Activated naive CD4-positive, alpha-beta T cell treated with anti-CD3 and anti-CD28 coated beads, Interleukin-2, amount 10 ng/mL, durations not matched to agents 7 days and 5 days (primary cell): ENCODE measurements at regions not wholly inside any gene's neighbourhood (a gene's known extent, or its start where the extent isn't known, plus 50 kb on each side); places are given as distances from the start of the nearest gene placed in this dataset.
"Not testable (repeated sequence)": the region's sequence is repeated elsewhere in the genome, so short reads cannot be mapped to it uniquely, and the experiment has no call there.

Experiments
- CTCF ChIA-PET: fragments of 350-600 bp; sonication (Branson Sonifier 250); formaldehyde crosslinking; loops from one replicate; lab custom pipeline; 2021; ENCODE audit warnings: antibody characterized with exemption; lab: Charles Lee
- DNase-seq: peaks from one replicate; pipeline ENCODE4 v3.0.0-alpha.2; 2020
- H3K27ac Mint-ChIP-seq: one replicate; pipeline ENCODE4 v1.8.0; 2021; ENCODE audit warnings: mild to moderate bottlenecking, moderate library complexity, mixed read lengths
- H3K27me3 Mint-ChIP-seq: one replicate; pipeline ENCODE4 v1.8.0; 2021; ENCODE audit warnings: mild to moderate bottlenecking, mixed read lengths
- H3K36me3 Mint-ChIP-seq: one replicate; pipeline ENCODE4 v1.8.0; 2021; ENCODE audit warnings: mixed read lengths
- H3K4me1 Mint-ChIP-seq: one replicate; pipeline ENCODE4 v1.8.0; 2021; ENCODE audit warnings: mixed read lengths
- H3K4me3 Mint-ChIP-seq: one replicate; pipeline ENCODE4 v1.8.0; 2021; ENCODE audit warnings: mild to moderate bottlenecking, moderate library complexity, mixed read lengths
- H3K9me3 Mint-ChIP-seq: one replicate; pipeline ENCODE4 v1.8.0; 2021; ENCODE audit warnings: mixed read lengths

DNA sequence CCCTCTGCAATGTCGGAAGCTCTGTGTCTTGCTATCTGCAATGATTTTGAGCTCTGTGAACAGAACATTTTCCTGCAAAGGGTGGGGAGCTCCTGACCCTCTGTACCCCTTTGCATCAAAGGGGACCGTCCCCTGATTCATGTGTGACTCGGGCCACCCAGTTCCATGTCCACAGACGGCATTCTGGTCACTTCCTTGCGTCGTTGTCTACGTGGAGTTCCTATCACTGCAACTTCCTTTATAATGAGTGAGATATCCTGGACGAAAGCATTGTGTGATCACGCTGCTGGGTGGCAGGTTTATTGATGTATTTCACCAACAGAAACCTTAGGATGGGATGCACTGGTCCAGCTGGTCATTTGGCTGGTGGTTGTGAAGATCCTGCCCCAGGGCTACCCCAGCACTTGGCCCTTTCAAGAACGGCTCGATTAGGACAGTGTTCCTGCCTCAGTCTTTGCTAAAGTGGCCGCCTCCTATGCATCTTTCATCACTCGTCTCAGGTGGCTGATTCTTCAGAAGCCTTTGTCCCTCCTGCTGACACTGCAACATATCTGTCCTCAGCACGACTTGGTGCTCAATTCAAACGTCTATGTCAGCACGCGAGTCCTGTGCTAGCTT, 202.7 kb downstream of the ACKR3 start:
- no peaks in the 10 kb centered on the region for H3K4me1 Mint-ChIP-seq
- CTCF ChIA-PET = no interaction called here
- no peaks in the 10 kb centered on the region for H3K36me3 Mint-ChIP-seq
- H3K4me3 Mint-ChIP-seq = no peak overlapping the region
- no peak for DNase-seq
- H3K9me3 Mint-ChIP-seq = no peaks in the 10 kb centered on the region
- no peak overlapping the region for H3K27ac Mint-ChIP-seq
- peaks cover 7% of the 10 kb centered on the region for H3K27me3 Mint-ChIP-seq

DNA sequence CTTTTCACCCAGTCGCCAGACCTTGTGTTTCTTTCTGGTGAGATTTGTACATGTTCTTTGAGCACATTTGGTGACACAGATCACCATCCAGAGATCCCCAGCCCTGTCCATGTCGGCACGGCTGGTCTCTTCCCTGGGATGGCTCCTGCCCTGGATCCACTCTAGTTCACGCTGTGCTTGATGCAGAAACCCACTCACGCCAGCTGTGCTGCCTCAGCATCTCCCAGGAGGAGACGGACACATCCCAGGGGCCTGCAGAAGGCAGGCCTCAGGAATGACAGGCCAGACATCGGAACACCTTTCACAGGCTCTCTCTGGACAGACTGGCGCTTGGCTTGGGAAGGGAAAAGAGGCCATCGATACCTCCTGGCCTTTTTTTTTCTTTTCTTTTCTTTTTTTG, 203.6 kb downstream of the ACKR3 start:
- CTCF ChIA-PET = no interaction called here
- Mint-ChIP-seq H3K4me3 (no peak overlapping the region), H3K36me3 (no peaks in the 10 kb centered on the region), H3K27me3 (peaks cover 7% of the 10 kb centered on the region), H3K4me1 (no peaks in the 10 kb centered on the region), H3K9me3 (no peaks in the 10 kb centered on the region), H3K27ac (no peak overlapping the region)
- no peak for DNase-seq

DNA sequence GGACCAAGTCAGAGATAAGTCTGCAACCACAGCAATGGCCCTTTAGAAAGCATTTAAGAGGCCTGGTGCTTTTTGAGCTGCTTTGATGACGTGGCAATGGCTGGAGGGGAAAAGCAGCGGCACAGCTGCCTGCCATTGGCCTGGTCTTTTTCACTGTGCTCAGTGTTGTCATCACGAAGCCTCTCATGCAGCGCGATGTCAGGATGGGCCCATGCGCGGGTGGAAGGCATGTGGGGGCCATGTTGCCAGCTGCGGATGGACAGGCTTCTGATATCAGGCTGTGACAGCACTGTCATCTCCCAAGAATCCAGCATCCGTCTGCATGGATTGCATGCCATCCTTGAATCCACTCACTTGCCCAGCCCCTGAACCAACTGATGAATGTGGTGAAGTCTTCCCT, 204.5 kb downstream of the ACKR3 start:
- Mint-ChIP-seq H3K9me3 (no peaks in the 10 kb centered on the region), H3K27me3 (peaks cover 7% of the 10 kb centered on the region), H3K4me1 (no peaks in the 10 kb centered on the region), H3K36me3 (no peaks in the 10 kb centered on the region), H3K27ac (no peak overlapping the region), H3K4me3 (no peak overlapping the region)
- CTCF ChIA-PET = no interaction called here
- DNase-seq = no peak

DNA sequence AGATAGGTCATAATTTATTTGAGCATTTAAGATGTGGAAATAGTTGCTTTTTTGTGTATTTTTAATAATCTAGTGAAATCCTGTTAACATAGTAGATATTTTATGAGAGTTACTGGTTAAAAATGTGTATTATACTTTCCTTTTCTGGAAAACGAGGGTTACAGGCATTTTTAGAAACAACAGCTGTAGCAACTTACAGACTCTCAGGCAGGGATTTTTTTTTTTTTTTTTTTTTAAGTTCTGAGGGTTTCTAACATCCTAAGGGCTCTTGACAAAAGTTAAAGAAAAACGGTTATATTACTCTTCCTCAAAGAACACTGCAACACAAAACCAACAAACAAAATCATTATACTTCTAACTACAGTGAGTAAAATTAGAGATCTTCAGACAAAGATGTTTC, 205.9 kb downstream of the ACKR3 start:
- Mint-ChIP-seq H3K36me3 (no peaks in the 10 kb centered on the region), H3K9me3 (no peaks in the 10 kb centered on the region), H3K4me3 (no peak overlapping the region), H3K27ac (no peak overlapping the region), H3K4me1 (no peaks in the 10 kb centered on the region), H3K27me3 (peaks cover 10% of the 10 kb centered on the region)
- no peak for DNase-seq
- CTCF ChIA-PET = no interaction called here

DNA sequence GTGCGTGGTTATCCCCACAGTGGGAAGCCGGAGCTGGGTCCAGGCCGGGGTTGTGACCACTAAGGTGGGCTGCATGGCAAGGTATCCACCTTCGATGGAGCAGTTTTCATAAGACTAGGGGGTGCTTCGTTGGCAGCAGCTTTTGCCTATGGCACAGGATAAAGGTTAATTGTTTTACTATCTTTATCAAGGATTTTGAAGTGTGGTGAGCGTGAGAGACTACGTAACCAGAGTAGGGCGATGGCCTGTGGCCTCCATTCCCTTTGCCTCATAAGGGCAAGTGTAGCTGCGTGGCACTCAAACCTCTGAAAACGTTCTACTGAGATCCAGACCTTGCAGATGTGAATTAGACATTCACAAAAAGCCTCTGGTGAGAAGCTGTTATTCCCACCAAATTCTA, 206.6 kb downstream of the ACKR3 start:
- peaks cover 10% of the 10 kb centered on the region for H3K27me3 Mint-ChIP-seq

DNA sequence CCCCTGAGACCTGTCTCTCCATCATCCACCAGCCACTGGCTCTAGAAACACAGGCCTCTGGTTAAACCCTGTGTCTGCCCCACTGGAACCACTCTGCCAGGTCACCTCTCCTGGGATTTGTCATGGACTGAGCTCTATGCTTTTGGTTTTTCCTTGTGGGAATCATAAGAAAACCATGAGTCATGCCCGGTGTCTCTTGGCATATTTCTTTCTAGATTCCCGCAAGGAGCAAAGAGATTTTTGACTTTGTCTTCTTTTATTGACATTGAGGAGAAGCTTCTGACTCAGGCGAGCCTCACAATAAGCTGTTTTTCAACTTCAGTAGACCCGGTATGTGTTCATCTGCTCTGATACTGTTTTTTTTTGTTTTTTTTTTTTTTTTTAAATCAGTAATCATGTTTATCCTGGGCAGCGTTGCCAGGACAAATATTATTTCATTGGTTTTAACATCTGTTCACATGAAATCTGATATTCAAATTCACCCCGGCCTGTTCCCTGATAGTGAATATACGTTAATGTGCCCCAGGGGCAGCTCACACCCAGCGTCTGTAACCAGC, 207.1 kb downstream of the ACKR3 start:
- Mint-ChIP-seq H3K9me3 (no peaks in the 10 kb centered on the region), H3K27me3 (peaks cover 11% of the 10 kb centered on the region), H3K27ac (no peak overlapping the region), H3K4me1 (no peaks in the 10 kb centered on the region), H3K36me3 (no peaks in the 10 kb centered on the region), H3K4me3 (no peak overlapping the region)
- DNase-seq = no peak
- CTCF ChIA-PET = no interaction called here

More for the DNA sequence above, 206.6 kb downstream of the ACKR3 start:
- no peak for DNase-seq
- CTCF ChIA-PET = no interaction called here
- no peaks in the 10 kb centered on the region for H3K9me3 Mint-ChIP-seq
- H3K4me3 Mint-ChIP-seq = no peak overlapping the region
- H3K27ac Mint-ChIP-seq = no peak overlapping the region
- no peaks in the 10 kb centered on the region for H3K4me1 Mint-ChIP-seq
- H3K36me3 Mint-ChIP-seq = no peaks in the 10 kb centered on the region

DNA sequence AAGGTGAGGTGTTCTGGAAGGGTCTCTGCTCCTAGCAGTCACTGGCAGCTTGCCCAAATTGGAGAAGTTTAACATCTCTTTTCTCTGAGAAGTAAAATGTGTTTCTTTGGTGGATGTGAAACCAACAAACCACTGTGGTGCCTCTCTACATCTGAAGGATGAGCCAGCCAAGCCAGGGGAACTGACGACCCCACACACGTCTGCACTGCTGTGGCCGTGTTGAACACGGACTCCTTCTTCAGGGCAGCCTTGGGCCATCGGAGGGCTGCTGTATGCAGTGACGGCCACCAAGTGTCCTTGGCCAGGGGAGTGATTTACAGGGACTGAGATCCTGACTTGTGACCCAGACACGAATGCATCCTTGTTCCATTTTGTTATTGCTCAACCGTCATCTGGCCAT, 207.8 kb downstream of the ACKR3 start:
- Mint-ChIP-seq H3K9me3 (no peaks in the 10 kb centered on the region), H3K27ac (no peak overlapping the region), H3K4me1 (no peaks in the 10 kb centered on the region), H3K36me3 (no peaks in the 10 kb centered on the region), H3K27me3 (peaks cover 16% of the 10 kb centered on the region), H3K4me3 (no peak overlapping the region)
- CTCF ChIA-PET = no interaction called here
- no peak for DNase-seq

DNA sequence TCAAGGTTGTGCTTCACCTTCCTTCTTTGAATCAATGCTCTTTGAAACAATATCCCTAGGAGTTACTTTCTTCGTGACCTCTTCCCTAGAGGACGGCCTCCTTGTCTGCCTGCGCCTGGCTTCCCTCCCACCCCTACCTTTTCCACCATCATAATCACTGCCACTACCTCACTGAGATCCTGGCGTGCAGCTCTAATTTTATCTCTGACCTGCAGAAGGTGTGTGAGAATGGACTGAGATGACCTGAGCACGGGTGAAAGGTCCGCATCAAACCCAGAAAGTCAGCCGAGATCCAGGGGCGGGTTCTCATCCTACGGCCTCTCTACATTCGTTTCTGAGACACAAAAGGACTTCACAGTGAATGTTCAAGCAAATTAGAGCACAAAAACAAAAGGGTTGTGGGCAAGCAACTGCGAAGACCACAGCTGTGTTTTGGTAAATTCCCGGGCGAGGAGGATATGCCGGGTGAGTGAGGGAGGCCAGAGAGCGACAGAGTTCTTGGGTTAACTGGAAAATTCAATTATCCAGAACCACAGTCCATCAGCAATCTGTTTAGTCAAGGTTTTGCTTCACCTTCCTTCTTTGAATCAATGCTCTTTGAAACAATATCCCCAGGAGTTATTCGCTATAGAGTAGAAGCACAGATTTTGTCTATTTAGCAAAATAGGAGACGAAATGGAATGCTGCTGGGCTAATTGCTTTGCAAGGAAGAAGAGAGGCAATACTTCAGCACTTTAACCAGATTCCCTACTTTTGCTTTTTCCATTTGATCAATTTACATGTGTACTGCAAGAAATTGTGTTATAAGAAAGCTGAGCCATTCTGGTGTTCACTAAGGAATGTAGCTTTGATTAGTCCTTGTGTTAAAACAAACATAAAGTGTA, 212.6 kb downstream of the ACKR3 start:
- H3K27me3 Mint-ChIP-seq = peaks cover 9% of the 10 kb centered on the region
- H3K4me3 Mint-ChIP-seq = no peak overlapping the region
- DNase-seq = no peak
- H3K36me3 Mint-ChIP-seq = no peaks in the 10 kb centered on the region
- no peaks in the 10 kb centered on the region for H3K4me1 Mint-ChIP-seq
- no peak overlapping the region for H3K27ac Mint-ChIP-seq
- CTCF ChIA-PET = no interaction called here
- H3K9me3 Mint-ChIP-seq = no peaks in the 10 kb centered on the region

DNA sequence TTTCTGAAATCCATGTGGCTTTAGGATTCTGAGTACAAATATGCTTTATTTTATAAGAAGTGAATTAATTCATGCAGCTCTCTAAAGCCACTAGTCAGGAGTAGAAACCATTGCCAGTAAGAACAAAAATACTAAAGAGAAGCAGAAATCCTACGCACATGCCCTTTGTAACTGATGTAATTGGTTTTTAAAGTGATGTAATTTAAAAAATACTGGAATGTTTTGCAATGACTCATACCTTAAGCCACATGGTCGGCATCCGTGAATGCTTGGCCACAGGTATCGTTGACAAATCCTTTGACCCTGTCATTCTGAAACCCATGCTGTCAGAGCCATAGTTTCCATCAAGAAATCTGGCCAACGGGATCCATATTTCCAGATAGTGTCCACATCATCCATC, 213.3 kb downstream of the ACKR3 start:
- CTCF ChIA-PET = no interaction called here
- DNase-seq = no peak
- no peaks in the 10 kb centered on the region for H3K4me1 Mint-ChIP-seq
- no peak overlapping the region for H3K4me3 Mint-ChIP-seq
- no peak overlapping the region for H3K27ac Mint-ChIP-seq
- H3K27me3 Mint-ChIP-seq = peaks cover 9% of the 10 kb centered on the region
- no peaks in the 10 kb centered on the region for H3K36me3 Mint-ChIP-seq
- H3K9me3 Mint-ChIP-seq = no peaks in the 10 kb centered on the region

DNA sequence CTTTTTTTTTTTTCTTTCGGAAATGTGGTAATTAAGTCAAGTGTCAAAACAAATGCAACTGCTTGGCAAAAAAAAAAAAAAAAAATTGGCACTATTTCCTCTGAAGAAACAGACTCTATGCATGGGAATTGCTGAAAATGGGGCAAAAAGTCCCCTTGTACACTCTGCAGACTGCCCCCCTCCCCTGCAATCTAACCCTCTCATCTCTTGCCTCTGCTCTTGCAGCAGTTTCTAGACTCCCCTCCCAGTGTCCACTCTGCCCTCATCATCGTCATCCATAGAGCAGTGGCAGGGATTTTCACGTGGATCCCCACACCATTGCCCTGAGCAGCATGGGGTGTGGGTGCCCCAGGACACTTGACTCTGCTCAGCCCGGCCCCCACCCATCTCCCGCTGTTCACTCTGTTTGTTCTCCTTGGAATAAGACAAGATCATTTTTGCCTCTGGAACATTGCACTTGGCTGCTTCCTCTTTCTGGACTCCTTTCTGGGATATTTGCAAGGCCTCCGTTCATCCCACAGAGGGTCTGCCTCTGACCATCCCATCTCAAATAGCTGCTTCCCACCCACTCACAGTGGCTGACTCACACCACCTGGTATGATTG, 213.9 kb downstream of the ACKR3 start:
- Mint-ChIP-seq H3K4me1 (no peaks in the 10 kb centered on the region), H3K27ac (peak overlapping the region; percentile 36), H3K27me3 (peaks cover 9% of the 10 kb centered on the region), H3K36me3 (no peaks in the 10 kb centered on the region), H3K9me3 (no peaks in the 10 kb centered on the region), H3K4me3 (no peak overlapping the region)
- CTCF ChIA-PET = no interaction called here
- no peak for DNase-seq

DNA sequence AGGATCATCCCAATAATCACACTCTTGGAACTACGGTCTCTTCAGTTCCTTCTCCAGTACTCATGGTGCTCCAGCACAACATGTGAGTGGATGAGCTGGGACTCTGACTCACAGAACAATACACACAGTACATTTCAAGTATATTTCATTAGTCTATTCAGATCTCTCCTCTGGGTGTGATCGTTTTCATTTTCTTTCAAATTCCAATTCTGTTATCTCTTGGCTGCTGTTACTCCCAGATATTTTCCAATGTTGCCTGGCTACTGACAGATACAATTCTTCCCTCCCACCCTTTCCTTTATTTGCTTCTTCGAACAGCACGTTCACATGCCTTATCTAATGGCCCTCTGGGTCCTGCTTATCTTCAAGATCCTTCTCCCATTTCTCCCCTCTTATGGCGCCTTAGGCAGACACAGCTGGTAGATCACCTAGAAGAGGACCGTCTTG, 216.0 kb downstream of the ACKR3 start:
- Mint-ChIP-seq H3K36me3 (no peaks in the 10 kb centered on the region), H3K4me1 (no peaks in the 10 kb centered on the region), H3K9me3 (no peaks in the 10 kb centered on the region), H3K27ac (no peak overlapping the region), H3K27me3 (peaks cover 9% of the 10 kb centered on the region), H3K4me3 (no peak overlapping the region)
- CTCF ChIA-PET = no interaction called here
- DNase-seq = no peak

DNA sequence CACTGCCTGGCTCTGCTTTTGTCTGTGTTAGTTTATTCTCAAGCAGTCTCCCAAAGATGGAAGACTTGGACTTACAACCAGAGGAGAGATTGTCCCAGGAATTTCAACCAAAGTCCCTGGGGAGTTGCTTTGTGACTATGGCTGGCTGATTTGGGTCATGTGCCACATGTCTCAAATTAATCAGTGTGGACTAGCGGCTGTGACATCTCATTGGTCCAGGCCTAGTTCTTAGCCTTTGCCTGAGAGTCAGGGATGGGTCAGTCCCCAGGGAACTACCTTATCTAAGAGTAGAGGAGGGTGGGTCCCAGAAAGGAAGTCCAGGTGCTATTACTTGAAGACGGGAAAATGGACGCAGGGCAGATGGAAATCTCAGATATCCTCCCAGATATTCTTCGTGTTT, 217.1 kb downstream of the ACKR3 start:
- H3K36me3 Mint-ChIP-seq = no peaks in the 10 kb centered on the region
- no peaks in the 10 kb centered on the region for H3K9me3 Mint-ChIP-seq
- CTCF ChIA-PET = no interaction called here
- H3K4me1 Mint-ChIP-seq = no peaks in the 10 kb centered on the region
- DNase-seq = no peak
- H3K27ac Mint-ChIP-seq = no peak overlapping the region
- peaks cover 8% of the 10 kb centered on the region for H3K27me3 Mint-ChIP-seq
- no peak overlapping the region for H3K4me3 Mint-ChIP-seq

DNA sequence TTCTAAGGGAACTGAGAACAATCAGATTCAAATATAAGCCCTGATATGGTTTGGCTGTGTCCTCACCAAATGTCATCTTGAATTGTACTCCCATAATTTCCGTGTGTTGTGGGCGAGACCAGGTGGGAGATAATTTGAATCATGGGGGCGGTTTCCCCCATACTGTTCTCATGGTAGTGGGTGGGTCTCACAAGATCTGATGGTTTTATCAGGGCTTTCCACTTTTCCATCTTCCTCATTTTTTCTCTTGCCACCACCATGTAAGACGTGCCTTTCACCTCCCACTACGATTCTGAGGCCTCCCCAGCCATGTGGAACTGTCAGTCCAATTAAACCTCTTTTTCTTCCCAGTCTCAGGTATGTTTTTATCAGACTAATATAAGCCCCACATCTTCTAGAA, 217.8 kb downstream of the ACKR3 start:
- H3K4me3 Mint-ChIP-seq, H3K27me3 Mint-ChIP-seq, H3K4me1 Mint-ChIP-seq, H3K36me3 Mint-ChIP-seq, CTCF ChIA-PET, H3K27ac Mint-ChIP-seq, H3K9me3 Mint-ChIP-seq, DNase-seq: not testable (repeated sequence)

DNA sequence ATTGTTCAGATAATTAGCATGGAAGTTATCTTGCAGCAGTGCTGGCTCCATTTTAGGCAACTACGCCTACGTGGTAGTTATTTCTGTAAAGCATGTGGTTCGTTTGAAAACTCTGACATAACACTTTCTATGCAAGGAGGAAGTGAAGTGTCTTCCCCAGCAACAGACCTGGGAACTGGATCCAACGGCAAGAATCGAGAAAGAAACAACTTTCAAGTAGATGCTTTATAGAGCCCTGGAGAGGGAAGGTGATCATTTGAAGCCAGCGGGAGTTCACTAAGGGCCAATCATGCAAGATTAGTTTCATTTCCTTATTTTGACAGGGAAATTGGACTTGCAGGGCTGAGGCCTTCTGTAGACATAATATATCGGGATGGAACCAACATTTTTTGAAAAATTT, 218.3 kb downstream of the ACKR3 start:
- H3K4me3 Mint-ChIP-seq = no peak overlapping the region
- CTCF ChIA-PET = no interaction called here
- no peak overlapping the region for H3K27ac Mint-ChIP-seq
- no peaks in the 10 kb centered on the region for H3K4me1 Mint-ChIP-seq
- H3K27me3 Mint-ChIP-seq = peaks cover 4% of the 10 kb centered on the region
- no peaks in the 10 kb centered on the region for H3K9me3 Mint-ChIP-seq
- DNase-seq = no peak
- H3K36me3 Mint-ChIP-seq = no peaks in the 10 kb centered on the region
